GM18505 (cell line): ENCODE measurements at regions not wholly inside any gene's neighbourhood (a gene's known extent, or its start where the extent isn't known, plus 50 kb on each side); places are given as distances from the start of the nearest gene placed in this dataset.
"Not testable (repeated sequence)": the region's sequence is repeated elsewhere in the genome, so short reads cannot be mapped to it uniquely, and the experiment has no call there.

Experiments
- ATAC-seq: cut with Tn5 transposase; IDR thresholded peaks from one replicate; pipeline ENCODE4 v1.9.1; 2021; ENCODE audit not compliant: unreplicated experiment
- POLR2A ChIP-seq: IDR thresholded peaks from 4 replicates; pipeline ENCODE4 v1.6.1; 2011; ENCODE audit warnings: borderline replicate concordance; ENCODE audit not compliant: insufficient read depth, insufficient read length; ENCODE audit errors: extremely low read depth

GRCh38 chr10:55820071-55820470, 541.0 kb downstream of the ZWINT start:
- TF ChIP-seq POLR2A, result no peak
- ATAC-seq, result no peak

- TF ChIP-seq POLR2A, result no peak
- ATAC-seq, result no peak
These were observed 547.4 kb downstream of the ZWINT start for GRCh38 chr10:55813451-55814170.

GRCh38 chr10:55803055-55803454, 558.0 kb downstream of the ZWINT start:
- no peak for ATAC-seq
- TF ChIP-seq POLR2A, result no peak

- ATAC-seq, result no peak
- TF ChIP-seq POLR2A, result no peak
These were observed 559.8 kb downstream of the ZWINT start for GRCh38 chr10:55801353-55801661.

GRCh38 chr10:55800602-55801352, 560.3 kb downstream of the ZWINT start:
- no peak for TF ChIP-seq POLR2A
- ATAC-seq, result no peak

GRCh38 chr10:55793024-55793423, 568.0 kb downstream of the ZWINT start:
- no peak for ATAC-seq
- no peak for TF ChIP-seq POLR2A

- not testable (repeated sequence) for ATAC-seq
These were observed 570.8 kb downstream of the ZWINT start for GRCh38 chr10:55790276-55790675.

- TF ChIP-seq POLR2A, result no peak
These were observed 574.5 kb downstream of the ZWINT start for GRCh38 chr10:55786461-55787050.

GRCh38 chr10:55782181-55782580, 578.9 kb downstream of the ZWINT start:
- ATAC-seq, result no peak
- no peak for TF ChIP-seq POLR2A

More at GRCh38 chr10:55786461-55787050, 574.5 kb downstream of the ZWINT start:
- ATAC-seq, result no peak

GRCh38 chr10:55766212-55766611, 594.8 kb downstream of the ZWINT start:
- TF ChIP-seq POLR2A, result no peak
- no peak for ATAC-seq

GRCh38 chr10:55750458-55750857, 610.6 kb downstream of the ZWINT start:
- no peak for TF ChIP-seq POLR2A
- ATAC-seq, result no peak

GRCh38 chr10:55747244-55747643, 613.8 kb downstream of the ZWINT start:
- ATAC-seq, result no peak
- no peak for TF ChIP-seq POLR2A

GRCh38 chr10:55746002-55746401, 615.1 kb downstream of the ZWINT start:
- no peak for TF ChIP-seq POLR2A
- no peak for ATAC-seq

- TF ChIP-seq POLR2A, result no peak
- no peak for ATAC-seq
These were observed 618.6 kb downstream of the ZWINT start for GRCh38 chr10:55742487-55742886.

- ATAC-seq, result peak; percentile 74
These were observed 620.3 kb downstream of the ZWINT start for GRCh38 chr10:55740767-55741166.
